Parathyroid adenoma (tissue), 2 donors: ENCODE measurements at regions not wholly inside any gene's neighbourhood (a gene's known extent, or its start where the extent isn't known, plus 50 kb on each side); places are given as distances from the start of the nearest gene placed in this dataset.

Source experiments
- H2AFZ ChIP-seq: fragments of 300-600 bp; sonication (generic); one replicate; pipeline ENCODE4 v1.7.0; 2017; ENCODE audit warnings: antibody characterized with exemption, mild to moderate bottlenecking
- H3K27ac ChIP-seq: fragments of 300-600 bp; sonication (generic); one replicate; pipeline ENCODE4 v1.7.0; 2017
- H3K27me3 ChIP-seq: fragments of 300-600 bp; sonication (generic); one replicate; pipeline ENCODE4 v1.7.0; 2017; ENCODE audit warnings: low read length; ENCODE audit not compliant: control insufficient read depth, insufficient read depth
- H3K36me3 ChIP-seq: fragments of 300-600 bp; sonication (generic); one replicate; pipeline ENCODE4 v1.7.0; 2017; ENCODE audit warnings: low read length; ENCODE audit not compliant: control insufficient read depth, insufficient read depth
- H3K4me1 ChIP-seq: fragments of 300-600 bp; sonication (generic); one replicate; pipeline ENCODE4 v1.7.0; 2017; ENCODE audit warnings: control low read depth
- H3K4me2 ChIP-seq: fragments of 300-600 bp; sonication (generic); one replicate; pipeline ENCODE4 v1.7.0; 2017; ENCODE audit warnings: low read length
- H3K4me3 ChIP-seq: fragments of 300-600 bp; sonication (generic); one replicate; pipeline ENCODE4 v1.7.0; 2017; ENCODE audit warnings: low read depth, low read length
- H3K79me2 ChIP-seq: fragments of 300-600 bp; sonication (generic); one replicate; pipeline ENCODE4 v1.7.0; 2017; ENCODE audit warnings: control low read depth
- H3K9ac ChIP-seq: fragments of 300-600 bp; sonication (generic); one replicate; pipeline ENCODE4 v1.7.0; 2017; ENCODE audit warnings: mild to moderate bottlenecking
- H3K9me3 ChIP-seq: fragments of 300-600 bp; sonication (generic); one replicate; pipeline ENCODE4 v1.7.0; 2017; ENCODE audit warnings: low read length; ENCODE audit not compliant: control insufficient read depth
- CTCF ChIP-seq: fragments of 300-600 bp; sonication (generic); IDR thresholded peaks from one replicate; pipeline ENCODE4 v1.7.0; 2017; ENCODE audit warnings: antibody characterized with exemption, mild to moderate bottlenecking
- donor health status: primary hyperparathyroidism.

- H3K27ac ChIP-seq = no peak overlapping the region
- TF ChIP-seq CTCF = no peak
- no peaks in the 10 kb centered on the region for H3K79me2 ChIP-seq
- no peaks in the 10 kb centered on the region for H3K4me1 ChIP-seq
- H3K27me3 ChIP-seq = no peaks in the 10 kb centered on the region
- no peak overlapping the region for H3K4me2 ChIP-seq
- H3K9ac ChIP-seq = no peak overlapping the region
- H3K4me3 ChIP-seq = no peak overlapping the region
- no peaks in the 10 kb centered on the region for H3K9me3 ChIP-seq
- no peaks in the 10 kb centered on the region for H3K36me3 ChIP-seq
- H2AFZ ChIP-seq = no peak overlapping the region
Measured at GRCh38 chr2:114373591-114373990, 68.8 kb upstream of the DPP10 start.

- Histone ChIP-seq H3K79me2 (no peaks in the 10 kb centered on the region), H3K4me2 (no peak overlapping the region), H3K9me3 (no peaks in the 10 kb centered on the region), H3K4me1 (no peaks in the 10 kb centered on the region), H3K9ac (no peak overlapping the region), H3K27ac (no peak overlapping the region), H3K36me3 (no peaks in the 10 kb centered on the region), H2AFZ (no peak overlapping the region), H3K27me3 (no peaks in the 10 kb centered on the region), H3K4me3 (no peak overlapping the region)
- TF ChIP-seq CTCF = no peak
Measured at GRCh38 chr2:114384441-114384840, 58.0 kb upstream of the DPP10 start.

- H3K79me2 ChIP-seq = no peaks in the 10 kb centered on the region
- H3K4me2 ChIP-seq = no peak overlapping the region
- no peak overlapping the region for H3K4me3 ChIP-seq
- H3K9me3 ChIP-seq = no peaks in the 10 kb centered on the region
- no peak overlapping the region for H2AFZ ChIP-seq
- no peak overlapping the region for H3K27ac ChIP-seq
- TF ChIP-seq CTCF = no peak
- no peaks in the 10 kb centered on the region for H3K27me3 ChIP-seq
- H3K9ac ChIP-seq = no peak overlapping the region
- no peaks in the 10 kb centered on the region for H3K4me1 ChIP-seq
- no peaks in the 10 kb centered on the region for H3K36me3 ChIP-seq
Measured at GRCh38 chr2:114389021-114389420, 53.4 kb upstream of the DPP10 start.
